RCC 7860 (cell line): ENCODE measurements at regions not wholly inside any gene's neighbourhood (a gene's known extent, or its start where the extent isn't known, plus 50 kb on each side); places are given as distances from the start of the nearest gene placed in this dataset.
"Not testable (repeated sequence)": the region's sequence is repeated elsewhere in the genome, so short reads cannot be mapped to it uniquely, and the experiment has no call there.

Experiments
- DNase-seq: peaks from one replicate; pipeline ENCODE4 v3.0.0-alpha.2; 2015; ENCODE audit warnings: low spot score
- FAIRE-seq: peaks from 2 replicates; lab custom pipeline; 2012; peaks lifted over from hg19 to GRCh38; lab: Jason Lieb, UNC

GRCh38 chr14:105704091-105704490 is 177.7 kb downstream of the TMEM121 start:
- not testable (repeated sequence) for DNase-seq, FAIRE-seq

GRCh38 chr14:105704492-105704891 is 178.1 kb downstream of the TMEM121 start:
- DNase-seq, FAIRE-seq: not testable (repeated sequence)

DNA sequence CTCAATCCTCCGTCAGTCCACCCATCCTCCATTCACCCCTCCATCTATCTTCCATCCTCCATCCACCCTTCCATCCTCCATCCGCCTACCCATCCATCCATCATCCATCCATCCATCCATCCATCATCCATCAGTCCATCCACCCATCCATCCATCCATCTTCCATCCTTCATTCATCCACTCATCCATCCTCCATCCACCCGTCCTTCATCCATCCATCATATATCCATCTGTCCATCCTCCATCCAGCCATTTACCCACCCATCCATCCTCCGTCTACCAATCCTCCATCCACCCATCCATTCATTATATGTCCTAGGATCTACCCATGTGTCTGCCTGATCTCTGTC is 179.1 kb downstream of the TMEM121 start:
- FAIRE-seq, DNase-seq: not testable (repeated sequence)

DNA sequence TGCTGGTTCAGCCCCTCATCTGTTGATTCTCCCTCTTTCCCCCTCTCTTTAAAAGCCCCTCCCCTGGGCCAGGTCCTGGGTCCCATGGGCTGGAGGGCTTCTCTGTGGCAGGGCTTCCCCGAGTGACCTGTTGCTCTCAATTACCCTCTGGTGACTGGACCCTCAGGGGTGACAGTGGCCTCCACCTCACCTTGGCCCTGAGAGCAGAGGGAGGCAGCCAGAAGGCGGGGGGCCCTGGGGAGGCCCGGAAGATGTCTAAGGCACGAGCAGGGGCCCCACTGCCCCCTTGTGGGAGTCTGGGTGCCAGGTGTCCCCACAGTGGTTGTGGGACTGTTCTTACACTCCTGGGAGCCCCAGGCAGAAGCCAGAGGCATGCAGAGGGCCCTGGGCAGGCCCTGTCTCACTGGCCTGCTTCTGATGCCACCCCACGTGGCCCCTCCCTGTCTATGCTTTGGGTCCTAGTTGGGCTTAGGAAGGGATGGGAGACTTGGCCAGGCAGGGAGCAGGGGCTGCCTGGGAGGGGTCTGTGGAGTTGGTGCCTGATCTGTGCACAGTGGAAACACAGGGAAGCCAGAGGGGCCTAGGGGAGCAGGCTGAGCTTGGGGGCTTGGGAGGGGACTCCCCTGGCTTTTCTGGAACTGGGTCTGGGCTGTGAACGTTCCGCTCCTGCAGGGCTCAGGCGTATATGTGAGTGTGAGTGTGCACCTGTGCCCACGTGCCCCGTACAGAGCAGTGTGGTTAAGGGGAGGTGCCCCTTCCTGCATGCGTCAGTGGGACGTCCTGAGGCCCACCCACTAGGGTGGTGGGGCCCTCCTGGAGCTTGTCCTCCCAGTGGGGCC is 179.7 kb downstream of the TMEM121 start:
- DNase-seq, FAIRE-seq: not testable (repeated sequence)

DNA sequence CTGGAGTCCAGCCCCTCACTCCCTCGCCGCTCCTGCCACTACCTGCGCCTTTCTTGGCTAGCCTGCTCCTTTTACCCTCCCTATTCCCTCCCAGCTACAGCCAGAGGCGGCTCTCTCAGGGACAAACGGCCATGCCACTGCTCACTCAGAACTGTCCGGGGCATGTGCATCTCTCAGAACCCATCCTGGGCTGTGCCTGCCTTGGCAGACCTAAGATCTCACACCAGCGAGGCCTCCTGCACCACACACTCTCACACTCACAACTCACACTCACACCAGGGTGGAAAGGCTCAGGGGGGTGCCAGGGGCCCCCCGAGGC is 180.3 kb downstream of the TMEM121 start:
- not testable (repeated sequence) for FAIRE-seq, DNase-seq

DNA sequence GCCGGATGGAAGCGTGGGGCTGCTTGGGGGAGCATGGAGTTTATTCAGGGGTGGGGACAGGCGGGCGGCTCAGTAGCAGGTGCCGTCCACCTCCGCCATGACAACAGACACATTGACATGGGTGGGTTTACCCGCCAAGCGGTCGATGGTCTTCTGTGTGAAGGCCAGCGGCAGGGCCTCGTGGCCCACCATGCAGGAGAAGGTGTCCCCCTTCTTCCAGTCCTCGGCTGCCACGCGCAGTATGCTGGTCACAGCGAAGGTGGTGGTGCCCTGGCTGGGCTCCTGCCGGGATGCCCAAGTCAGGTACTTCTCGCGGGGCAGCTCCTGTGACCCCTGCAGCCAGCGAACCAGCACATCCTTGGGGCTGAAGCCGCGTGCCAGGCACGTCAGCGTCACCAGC is 180.7 kb downstream of the TMEM121 start:
- FAIRE-seq, DNase-seq: not testable (repeated sequence)

GRCh38 chr14:105707723-105708151 is 181.4 kb downstream of the TMEM121 start:
- FAIRE-seq, DNase-seq: not testable (repeated sequence)

GRCh38 chr14:105708251-105709134 is 182.1 kb downstream of the TMEM121 start:
- not testable (repeated sequence) for FAIRE-seq, DNase-seq

- FAIRE-seq (no peak), DNase-seq (no peak)
Measured at GRCh38 chr14:105709281-105710118, 183.1 kb downstream of the TMEM121 start.

DNA sequence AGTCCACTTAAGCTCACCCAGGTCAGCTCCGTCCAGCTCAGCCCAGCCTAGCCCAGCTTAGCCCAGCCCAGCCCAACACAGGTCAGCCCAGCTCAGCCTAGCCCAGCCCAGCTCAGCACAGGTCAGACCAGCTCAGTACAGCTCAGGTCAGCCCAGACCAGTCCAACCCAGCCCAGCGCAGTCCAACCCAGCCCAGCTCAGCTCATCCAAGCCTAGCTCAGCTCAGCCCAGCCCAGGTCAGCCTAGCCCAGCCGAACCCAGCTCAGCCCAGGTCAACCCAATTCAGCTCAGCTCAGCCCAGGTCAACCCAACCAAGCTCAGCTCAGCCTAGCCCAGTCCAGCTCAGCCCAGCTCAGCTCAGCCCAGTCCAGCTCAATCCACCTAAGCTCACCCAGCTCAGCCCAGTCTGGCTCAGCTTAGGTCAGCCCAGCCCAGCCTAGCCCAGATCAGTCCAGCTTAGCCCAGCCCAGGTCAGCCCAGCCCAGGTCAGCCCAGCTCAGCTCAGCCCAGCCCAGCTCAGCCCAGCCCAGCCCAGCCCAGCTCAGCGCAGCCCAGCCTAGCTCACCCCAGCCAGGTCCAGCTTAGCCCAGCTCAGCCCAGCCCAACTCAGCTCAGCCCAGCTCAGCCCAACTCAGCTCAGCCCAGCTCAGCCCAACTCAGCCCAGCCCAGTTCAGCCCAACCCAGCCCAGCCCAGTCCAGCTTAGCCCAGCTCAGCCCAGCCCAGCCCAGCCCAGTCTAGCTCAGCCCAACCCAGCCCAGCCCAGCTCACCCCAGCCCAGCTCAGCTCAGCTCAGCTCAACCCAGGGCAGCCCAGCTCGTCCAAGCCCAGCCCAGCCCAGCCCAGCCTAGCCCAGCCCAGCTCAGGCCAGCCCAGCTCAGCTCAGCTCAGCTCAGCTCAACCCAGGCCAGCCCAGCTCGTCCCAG is 184.0 kb downstream of the TMEM121 start:
- no peak for FAIRE-seq
- no peak for DNase-seq

GRCh38 chr14:105711044-105711620 is 184.7 kb downstream of the TMEM121 start:
- FAIRE-seq = no peak

DNA sequence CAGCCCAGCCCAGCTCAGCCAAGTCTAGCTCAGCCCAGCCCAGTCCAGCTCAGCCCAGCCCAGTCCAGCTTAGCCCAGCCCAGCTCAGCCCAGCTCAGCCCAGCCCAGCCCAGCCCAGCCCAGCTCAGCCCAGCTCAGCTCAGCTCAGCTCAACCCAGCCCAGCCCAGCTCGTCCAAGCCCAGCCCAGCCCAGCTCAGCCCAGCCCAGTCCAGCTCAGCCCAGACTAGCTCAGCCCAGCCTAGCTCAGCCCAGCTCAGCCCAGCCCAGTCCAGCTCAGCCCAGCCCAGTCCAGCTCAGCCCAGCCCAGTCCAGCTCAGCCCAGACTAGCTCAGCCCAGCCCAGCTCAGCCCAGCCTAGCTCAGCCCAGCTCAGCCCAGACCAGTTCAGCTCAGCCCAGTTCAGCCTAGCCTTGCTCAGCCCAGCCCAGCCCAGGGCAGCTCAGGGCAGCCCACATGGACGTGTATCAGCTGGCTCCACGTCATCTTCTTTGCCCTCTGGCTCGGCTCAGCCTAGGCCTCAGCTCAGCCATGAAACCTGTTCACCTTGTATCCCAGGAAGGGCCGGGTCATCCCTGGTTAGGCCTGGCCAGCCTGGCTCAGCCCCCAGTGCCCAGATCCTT is 185.6 kb downstream of the TMEM121 start:
- FAIRE-seq = no peak
- no peak for DNase-seq

More at GRCh38 chr14:105711044-105711620, 184.7 kb downstream of the TMEM121 start:
- no peak for DNase-seq

- DNase-seq, FAIRE-seq: not testable (repeated sequence)
Measured at GRCh38 chr14:105712670-105713069, 186.3 kb downstream of the TMEM121 start.

DNA sequence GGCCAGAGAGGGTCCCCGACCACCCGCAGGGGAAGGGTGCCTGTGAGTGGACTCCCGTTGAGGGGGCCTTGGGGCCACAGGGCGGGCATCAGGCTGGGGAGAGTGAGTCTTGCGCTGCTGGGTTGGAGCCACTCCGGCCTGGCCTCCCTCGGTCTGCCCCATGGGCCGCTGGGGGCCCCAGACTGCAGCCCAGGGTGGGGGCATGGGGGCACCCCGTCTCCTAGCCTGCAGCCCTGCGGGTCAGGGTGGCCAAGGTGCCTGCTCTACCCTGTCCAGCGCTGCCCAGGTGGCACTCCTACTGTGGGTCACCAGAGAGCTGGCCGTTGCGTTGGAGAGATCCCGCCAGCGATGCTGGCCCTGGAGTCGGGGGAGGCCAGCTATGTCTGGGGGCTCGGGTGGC is 186.8 kb downstream of the TMEM121 start:
- not testable (repeated sequence) for FAIRE-seq, DNase-seq

GRCh38 chr14:105713836-105714235 is 187.5 kb downstream of the TMEM121 start:
- not testable (repeated sequence) for FAIRE-seq, DNase-seq

- not testable (repeated sequence) for DNase-seq, FAIRE-seq
Measured at GRCh38 chr14:105718787-105719186, 192.4 kb downstream of the TMEM121 start.

DNA sequence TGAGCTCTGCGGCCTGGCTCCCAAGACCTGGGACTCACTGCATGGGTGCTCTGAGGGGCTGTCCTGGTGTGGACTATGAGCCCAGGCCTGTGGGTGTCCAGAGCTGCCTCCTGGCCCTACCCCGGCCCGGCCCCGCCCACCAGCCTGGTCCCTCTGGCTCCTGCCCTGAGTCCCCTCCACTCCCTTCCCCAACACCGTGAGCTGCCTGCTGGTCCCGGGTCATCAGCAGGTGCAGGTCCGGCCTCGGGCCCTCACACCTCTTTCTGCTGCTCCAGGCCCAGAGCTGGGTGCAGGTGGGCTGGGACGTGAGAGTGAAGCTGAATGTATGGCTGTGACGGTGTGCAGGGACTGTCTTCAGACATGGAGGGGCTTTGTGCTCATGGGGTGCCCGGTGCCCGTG is 193.7 kb downstream of the TMEM121 start:
- DNase-seq, FAIRE-seq: not testable (repeated sequence)

- not testable (repeated sequence) for FAIRE-seq, DNase-seq
Measured at GRCh38 chr14:105720852-105721601, 194.6 kb downstream of the TMEM121 start.
